GM12873 (cell line): ENCODE measurements at regions not wholly inside any gene's neighbourhood (a gene's known extent, or its start where the extent isn't known, plus 50 kb on each side); places are given as distances from the start of the nearest gene placed in this dataset.

Source experiments
- TF ChIP-seq, protein P1 (sequence below): IDR thresholded peaks from 2 replicates; pipeline ENCODE4 v1.5.1; 2012; ENCODE audit warnings: low read depth, mild to moderate bottlenecking, moderate library complexity, low read length, control low read depth; ENCODE audit not compliant: insufficient read depth; ENCODE audit errors: missing control alignments

DNA sequence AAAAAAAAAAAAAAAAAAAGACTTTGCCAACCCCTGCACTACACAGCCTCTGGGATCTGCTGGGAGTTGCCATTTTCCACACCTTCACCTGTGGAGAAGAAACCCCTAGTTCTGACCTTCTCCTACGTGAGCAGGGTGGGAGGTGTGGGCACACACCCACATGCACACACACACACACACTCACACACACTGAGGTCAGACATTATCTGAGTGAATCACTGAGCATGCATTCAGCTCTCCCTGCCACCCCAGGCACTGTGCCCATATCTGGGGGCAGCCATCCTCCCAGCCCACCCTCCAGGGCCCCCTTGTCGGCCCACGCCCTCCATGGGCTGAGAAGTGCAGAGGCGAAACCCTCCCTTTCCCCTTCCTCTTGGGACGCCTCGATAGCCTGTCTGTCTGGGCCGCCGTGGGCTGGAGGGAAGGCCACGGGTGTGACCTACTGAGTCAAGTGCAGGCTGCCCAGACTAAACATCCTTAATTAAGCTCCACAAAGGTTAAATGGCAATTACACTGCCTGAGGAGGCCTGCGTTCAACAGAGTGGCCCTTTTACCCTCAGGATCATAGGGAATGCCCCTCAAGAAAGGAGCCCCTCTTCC lies 143.8 kb downstream of the C16orf95 start:
- TF ChIP-seq, protein P1, sequence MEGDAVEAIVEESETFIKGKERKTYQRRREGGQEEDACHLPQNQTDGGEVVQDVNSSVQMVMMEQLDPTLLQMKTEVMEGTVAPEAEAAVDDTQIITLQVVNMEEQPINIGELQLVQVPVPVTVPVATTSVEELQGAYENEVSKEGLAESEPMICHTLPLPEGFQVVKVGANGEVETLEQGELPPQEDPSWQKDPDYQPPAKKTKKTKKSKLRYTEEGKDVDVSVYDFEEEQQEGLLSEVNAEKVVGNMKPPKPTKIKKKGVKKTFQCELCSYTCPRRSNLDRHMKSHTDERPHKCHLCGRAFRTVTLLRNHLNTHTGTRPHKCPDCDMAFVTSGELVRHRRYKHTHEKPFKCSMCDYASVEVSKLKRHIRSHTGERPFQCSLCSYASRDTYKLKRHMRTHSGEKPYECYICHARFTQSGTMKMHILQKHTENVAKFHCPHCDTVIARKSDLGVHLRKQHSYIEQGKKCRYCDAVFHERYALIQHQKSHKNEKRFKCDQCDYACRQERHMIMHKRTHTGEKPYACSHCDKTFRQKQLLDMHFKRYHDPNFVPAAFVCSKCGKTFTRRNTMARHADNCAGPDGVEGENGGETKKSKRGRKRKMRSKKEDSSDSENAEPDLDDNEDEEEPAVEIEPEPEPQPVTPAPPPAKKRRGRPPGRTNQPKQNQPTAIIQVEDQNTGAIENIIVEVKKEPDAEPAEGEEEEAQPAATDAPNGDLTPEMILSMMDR, result no peak

DNA sequence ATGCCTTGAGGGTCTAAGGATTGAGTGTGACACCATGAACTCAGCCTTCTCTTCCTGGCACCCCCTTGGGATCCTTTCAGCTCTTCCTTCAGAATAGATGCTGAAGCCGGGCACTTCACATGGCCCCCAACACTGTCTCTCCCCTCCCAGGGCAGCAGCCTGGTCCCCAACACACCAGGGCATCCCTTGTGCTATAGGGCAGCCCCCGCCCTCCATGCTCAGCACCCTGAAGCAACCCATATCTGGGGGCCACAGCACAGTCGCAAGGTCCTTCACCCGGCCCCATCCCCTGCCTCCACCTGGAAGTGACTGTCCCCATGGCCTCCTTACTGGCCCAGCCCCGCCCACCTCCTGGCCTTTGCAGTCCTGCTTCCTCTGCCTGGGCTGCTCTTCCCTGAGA lies 143.1 kb downstream of the C16orf95 start:
- TF ChIP-seq, protein P1, result no peak

DNA sequence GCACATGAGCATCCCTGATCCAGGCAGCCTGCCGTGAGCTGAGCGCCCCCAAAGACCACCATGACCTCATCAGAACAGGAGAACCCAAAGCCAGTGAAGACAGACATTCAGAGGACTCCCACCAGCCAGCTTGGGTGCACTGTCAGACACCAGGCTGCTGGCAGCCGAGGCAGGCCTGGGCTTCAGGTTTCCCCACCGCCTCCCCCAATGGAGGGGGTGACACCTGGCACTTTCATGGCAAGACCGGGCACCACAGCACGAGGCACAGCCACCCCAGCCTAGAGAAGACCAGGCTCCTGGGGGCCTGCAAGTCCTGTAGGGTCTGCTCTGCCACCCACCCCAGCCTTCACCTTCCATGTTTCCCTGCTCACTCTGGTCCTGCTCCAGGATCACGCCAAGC lies 140.5 kb downstream of the C16orf95 start:
- TF ChIP-seq, protein P1, result no peak

DNA sequence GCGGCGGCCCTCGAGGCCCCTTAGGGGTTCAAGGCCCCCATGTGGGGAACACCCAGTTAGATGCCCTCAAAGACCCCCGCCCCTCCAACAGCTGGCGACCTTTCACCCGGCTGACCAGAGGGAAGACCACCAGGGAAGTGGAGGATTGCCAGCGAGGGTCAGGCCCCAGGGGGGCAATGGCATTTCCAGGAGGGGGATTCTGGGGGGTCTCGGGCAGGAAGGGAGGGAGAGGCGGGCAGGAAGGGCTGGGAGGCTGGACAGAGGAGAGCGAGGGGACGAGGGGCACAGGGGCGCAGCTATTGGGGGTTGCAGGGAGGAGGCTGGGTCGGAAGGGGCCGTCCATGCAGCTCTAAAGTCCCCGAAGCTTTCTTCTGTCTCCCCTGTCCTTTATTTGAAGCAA lies 139.5 kb downstream of the C16orf95 start:
- TF ChIP-seq, protein P1, result no peak

DNA sequence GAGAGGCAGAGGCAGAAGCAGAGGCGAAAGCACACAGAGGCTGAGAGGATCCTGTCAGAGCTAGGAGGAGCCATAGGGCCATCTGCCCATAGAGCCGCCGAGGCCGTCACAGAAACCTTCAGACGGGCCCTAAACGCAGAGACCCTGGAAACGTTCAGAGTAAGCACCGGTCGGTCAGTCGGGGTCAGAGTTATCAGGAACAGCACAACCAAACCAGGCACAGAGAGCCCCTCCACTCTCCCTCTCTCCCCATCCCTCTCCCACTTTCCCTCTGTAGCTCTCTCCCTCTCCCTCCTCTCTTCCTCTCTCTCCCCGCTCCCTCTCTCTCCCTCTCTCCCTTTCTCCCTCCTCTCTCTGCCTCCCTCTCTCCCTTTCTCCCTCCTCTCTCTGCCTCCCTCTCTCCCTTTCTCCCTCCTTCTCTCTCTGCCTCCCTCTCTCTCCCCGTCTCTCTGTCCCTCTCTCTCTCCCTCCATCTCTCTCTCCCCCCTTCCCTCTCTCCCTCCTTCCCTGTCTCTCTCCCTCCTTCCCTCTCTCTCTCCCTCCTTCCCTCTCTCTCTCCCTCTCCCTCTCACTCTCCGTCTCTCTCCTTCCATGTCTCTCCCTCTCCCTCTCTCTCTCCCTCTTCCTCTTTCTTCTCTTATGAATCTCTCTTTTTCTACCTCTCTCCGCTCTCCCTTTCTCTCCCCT lies 138.9 kb downstream of the C16orf95 start:
- TF ChIP-seq, protein P1, result no peak

DNA sequence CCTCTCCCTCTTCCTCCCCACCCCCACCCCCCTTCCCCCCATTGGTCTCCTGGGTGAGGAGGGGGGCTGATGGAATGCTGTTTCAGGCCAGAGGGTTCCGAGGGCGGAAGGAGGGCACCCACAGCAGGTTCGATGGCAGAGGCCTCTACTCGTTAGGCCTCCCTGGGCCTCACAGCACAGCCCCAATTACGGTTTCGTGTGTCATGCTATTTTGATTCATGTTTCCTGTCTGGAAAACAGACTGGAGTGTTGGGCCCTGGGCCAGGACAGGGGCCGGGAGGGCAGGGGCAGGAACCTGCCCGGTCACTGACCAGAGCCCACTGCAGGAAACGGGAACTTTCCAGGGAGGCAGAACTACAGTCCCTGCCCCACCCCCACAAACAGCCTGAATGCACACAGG lies 138.2 kb downstream of the C16orf95 start:
- TF ChIP-seq, protein P1, result no peak

DNA sequence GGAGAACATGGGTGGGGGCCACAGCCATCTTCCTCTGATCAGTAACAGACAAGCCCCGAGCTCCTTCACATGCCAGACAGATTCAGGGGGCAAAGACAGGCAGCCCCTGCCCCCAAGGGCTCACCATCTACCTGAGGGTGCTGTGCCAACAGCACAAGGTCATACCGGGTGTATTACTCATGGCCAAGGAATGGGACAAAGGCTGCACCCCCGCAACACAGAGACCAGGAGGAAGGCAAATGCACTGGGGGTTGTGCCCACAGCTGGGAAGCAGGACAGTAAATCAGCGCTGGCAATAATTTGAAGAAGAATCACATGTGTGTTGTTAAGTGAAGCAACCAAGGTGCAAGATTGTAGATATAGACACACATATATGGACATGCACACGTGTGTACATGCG lies 137.1 kb downstream of the C16orf95 start:
- TF ChIP-seq, protein P1, result no peak
